Activated B cell treated with CpG ODN at 0.5 μM for 24 hours (primary cell): ENCODE measurements at regions not wholly inside any gene's neighbourhood (a gene's known extent, or its start where the extent isn't known, plus 50 kb on each side); places are given as distances from the start of the nearest gene placed in this dataset.

Experiments used
- ATAC-seq: fragments of 200-7000 bp; cut with Tn5 transposase; one replicate; pipeline ENCODE4 v1.10.0; 2021; ENCODE audit warnings: low read depth, mild to moderate bottlenecking, moderate library complexity
- CTCF ChIA-PET: fragments of 350-600 bp; sonication (Branson Sonifier 250); formaldehyde crosslinking; loops from one replicate; lab custom pipeline; 2021; ENCODE audit warnings: antibody characterized with exemption; lab: Charles Lee
- POLR2A ChIA-PET: fragments of 350-600 bp; sonication (Branson Sonifier 250); formaldehyde crosslinking; loops from one replicate; lab custom pipeline; 2021; ENCODE audit warnings: antibody characterized with exemption; lab: Charles Lee
- DNase-seq: peaks from one replicate; pipeline ENCODE4 v3.0.0; 2022
- H3K27ac Mint-ChIP-seq: one replicate; pipeline ENCODE4 v1.8.0; 2020; ENCODE audit warnings: mixed read lengths
- H3K27me3 Mint-ChIP-seq: one replicate; pipeline ENCODE4 v1.8.0; 2021; ENCODE audit warnings: mixed read lengths
- H3K36me3 Mint-ChIP-seq: one replicate; pipeline ENCODE4 v1.8.0; 2021; ENCODE audit warnings: low read depth, mixed read lengths
- H3K4me1 Mint-ChIP-seq: one replicate; pipeline ENCODE4 v1.8.0; 2021; ENCODE audit warnings: mixed read lengths
- H3K4me3 Mint-ChIP-seq: one replicate; pipeline ENCODE4 v1.8.0; 2020; ENCODE audit warnings: mild to moderate bottlenecking, mixed read lengths
- H3K9me3 Mint-ChIP-seq: one replicate; pipeline ENCODE4 v1.8.0; 2020; ENCODE audit warnings: mixed read lengths
- intact Hi-C: fragments of 100-400 bp; cut with micrococcal nuclease; formaldehyde crosslinking; loops from one replicate; pipeline ENCODE4 v1.15.1; 2024
- TF ChIP-seq, protein P1 (sequence below): fragments of 200-600 bp; IDR thresholded peaks from one replicate; pipeline ENCODE4 v1.8.0; 2022; ENCODE audit warnings: antibody characterized with exemption, mild to moderate bottlenecking

DNA sequence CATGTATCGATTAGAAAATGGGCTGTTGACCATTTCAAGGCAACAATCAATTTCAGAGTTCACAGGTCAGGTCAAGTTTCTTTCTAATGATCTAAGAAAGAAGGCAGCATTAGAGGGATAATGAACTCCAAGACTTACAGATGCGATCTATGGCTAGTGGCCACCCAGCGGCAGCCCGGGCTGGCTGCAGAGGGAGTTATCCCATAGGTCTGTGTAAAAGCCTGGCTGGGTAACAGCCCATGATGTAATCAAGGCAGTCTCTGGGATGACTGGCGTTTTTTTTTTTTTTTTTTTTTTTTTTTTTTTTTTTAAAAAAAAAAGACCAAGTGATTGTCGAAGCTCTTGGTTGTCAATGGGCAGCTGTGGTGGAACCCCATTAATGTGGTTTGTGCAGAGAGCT, 171.1 kb upstream of the SKOR2 start:
- TF ChIP-seq, protein P1, sequence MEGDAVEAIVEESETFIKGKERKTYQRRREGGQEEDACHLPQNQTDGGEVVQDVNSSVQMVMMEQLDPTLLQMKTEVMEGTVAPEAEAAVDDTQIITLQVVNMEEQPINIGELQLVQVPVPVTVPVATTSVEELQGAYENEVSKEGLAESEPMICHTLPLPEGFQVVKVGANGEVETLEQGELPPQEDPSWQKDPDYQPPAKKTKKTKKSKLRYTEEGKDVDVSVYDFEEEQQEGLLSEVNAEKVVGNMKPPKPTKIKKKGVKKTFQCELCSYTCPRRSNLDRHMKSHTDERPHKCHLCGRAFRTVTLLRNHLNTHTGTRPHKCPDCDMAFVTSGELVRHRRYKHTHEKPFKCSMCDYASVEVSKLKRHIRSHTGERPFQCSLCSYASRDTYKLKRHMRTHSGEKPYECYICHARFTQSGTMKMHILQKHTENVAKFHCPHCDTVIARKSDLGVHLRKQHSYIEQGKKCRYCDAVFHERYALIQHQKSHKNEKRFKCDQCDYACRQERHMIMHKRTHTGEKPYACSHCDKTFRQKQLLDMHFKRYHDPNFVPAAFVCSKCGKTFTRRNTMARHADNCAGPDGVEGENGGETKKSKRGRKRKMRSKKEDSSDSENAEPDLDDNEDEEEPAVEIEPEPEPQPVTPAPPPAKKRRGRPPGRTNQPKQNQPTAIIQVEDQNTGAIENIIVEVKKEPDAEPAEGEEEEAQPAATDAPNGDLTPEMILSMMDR: no peak
- POLR2A ChIA-PET: no interaction called here
- no peak for ATAC-seq
- no peak for DNase-seq
- no peak overlapping the region for H3K27ac Mint-ChIP-seq
- H3K27me3 Mint-ChIP-seq: peaks cover 5% of the 10 kb centered on the region
- H3K4me1 Mint-ChIP-seq: peaks cover 11% of the 10 kb centered on the region
- no peaks in the 10 kb centered on the region for H3K36me3 Mint-ChIP-seq
- no peak overlapping the region for H3K4me3 Mint-ChIP-seq
- CTCF ChIA-PET: no interaction called here
- no peaks in the 10 kb centered on the region for H3K9me3 Mint-ChIP-seq
- intact Hi-C loops: no loop called here

DNA sequence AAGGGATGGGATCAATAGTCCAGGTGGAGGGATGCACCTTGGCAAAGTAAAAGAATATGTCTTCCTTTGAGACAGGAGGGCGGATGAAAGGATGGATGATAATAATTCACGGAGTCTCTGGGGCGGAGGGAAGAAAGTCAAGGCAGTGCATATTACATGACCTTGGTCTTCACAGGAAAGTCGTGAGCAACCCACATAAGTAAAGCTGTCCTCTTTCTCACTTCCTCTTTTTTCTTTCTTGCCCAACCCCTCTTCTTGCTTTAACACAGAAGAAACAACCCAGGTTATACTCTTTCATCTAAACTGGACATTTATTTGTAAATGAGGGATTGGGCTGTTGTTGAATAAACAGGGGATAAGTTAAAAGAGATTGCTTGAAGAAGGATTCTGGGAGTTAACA, 168.7 kb upstream of the SKOR2 start:
- CTCF ChIA-PET: no interaction called here
- TF ChIP-seq, protein P1: no peak
- POLR2A ChIA-PET: no interaction called here
- Mint-ChIP-seq H3K27me3 (peaks cover 20% of the 10 kb centered on the region), H3K9me3 (no peaks in the 10 kb centered on the region), H3K27ac (no peak overlapping the region), H3K4me3 (no peak overlapping the region), H3K36me3 (no peaks in the 10 kb centered on the region), H3K4me1 (peaks cover 11% of the 10 kb centered on the region)
- ATAC-seq (peak; percentile 54), DNase-seq (no peak)
- intact Hi-C loops: no loop called here

DNA sequence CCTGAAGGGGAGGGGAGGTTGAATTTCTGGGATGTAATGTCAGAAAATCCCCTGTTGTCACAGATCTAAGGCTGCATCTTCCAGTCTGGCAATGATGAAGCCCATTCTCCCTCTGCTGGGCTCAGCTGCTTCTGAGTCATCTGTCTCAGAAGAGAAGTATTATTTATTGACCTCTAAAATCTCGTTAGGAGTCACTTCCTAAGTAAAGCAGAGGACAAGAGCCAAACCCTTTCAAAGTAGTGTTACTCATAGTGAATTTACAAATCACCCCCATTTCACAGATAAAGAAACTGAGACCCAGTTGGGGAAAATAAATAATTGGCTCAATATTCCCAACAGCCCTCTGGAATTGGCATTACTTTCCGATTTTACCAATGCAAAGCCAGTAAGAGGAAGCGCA, 167.3 kb upstream of the SKOR2 start:
- H3K9me3 Mint-ChIP-seq: no peaks in the 10 kb centered on the region
- peaks cover 11% of the 10 kb centered on the region for H3K4me1 Mint-ChIP-seq
- H3K36me3 Mint-ChIP-seq: no peaks in the 10 kb centered on the region
- ChIA-PET CTCF (no interaction called here), POLR2A (no interaction called here)
- ATAC-seq (no peak), DNase-seq (no peak)
- intact Hi-C loops: no loop called here
- TF ChIP-seq, protein P1: no peak
- H3K27me3 Mint-ChIP-seq: peaks cover 26% of the 10 kb centered on the region
- H3K27ac Mint-ChIP-seq: no peak overlapping the region
- H3K4me3 Mint-ChIP-seq: no peak overlapping the region

DNA sequence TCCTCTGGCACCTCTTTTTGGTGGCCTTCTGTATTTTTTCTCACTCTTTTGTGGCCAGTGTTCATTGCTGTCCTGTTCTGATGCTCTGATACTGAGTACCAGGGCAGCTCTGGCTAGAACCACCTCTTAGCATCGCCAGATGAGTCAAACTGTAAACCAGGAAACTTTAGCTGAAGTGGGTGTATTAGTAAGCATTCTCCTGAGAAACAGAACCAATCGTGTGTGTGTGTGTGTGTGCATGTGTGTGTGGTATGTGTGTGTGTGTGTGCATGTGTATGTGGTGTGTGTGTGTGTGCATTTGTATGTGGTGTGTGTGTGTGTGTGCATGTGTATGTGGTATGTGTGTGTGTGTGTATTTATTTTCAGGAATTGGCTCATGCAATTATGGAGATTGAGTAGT, 166.3 kb upstream of the SKOR2 start:
- TF ChIP-seq, protein P1: no peak
- ATAC-seq: no peak

DNA sequence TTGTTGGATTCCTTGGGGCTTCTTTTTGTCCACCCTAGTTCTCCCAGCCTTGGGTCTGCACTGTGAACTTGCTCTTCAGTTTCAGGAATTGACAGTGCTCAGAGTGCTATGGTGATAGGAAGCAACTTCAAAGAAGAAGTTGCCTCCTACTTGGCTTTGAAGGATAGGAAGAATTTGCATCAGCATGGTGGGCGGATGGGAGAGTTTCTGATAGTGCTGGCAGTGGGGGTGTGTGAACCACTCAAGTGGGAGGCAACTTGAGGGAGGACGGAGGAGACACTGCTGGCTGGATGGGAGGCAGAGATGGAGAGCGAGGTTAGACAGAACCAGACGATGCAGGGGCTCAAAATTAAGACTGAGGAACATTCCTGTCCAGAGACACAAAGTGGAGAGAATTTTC, 164.4 kb upstream of the SKOR2 start:
- Mint-ChIP-seq H3K4me1 (peaks cover 11% of the 10 kb centered on the region), H3K27ac (no peak overlapping the region), H3K4me3 (no peak overlapping the region), H3K36me3 (no peaks in the 10 kb centered on the region), H3K27me3 (peaks cover 30% of the 10 kb centered on the region), H3K9me3 (no peaks in the 10 kb centered on the region)
- TF ChIP-seq, protein P1: no peak
- DNase-seq: no peak
- intact Hi-C loops: no loop called here
- no peak for ATAC-seq
- ChIA-PET CTCF (no interaction called here), POLR2A (no interaction called here)

More for the DNA sequence above, 166.3 kb upstream of the SKOR2 start:
- no peak overlapping the region for H3K27ac Mint-ChIP-seq
- no peaks in the 10 kb centered on the region for H3K9me3 Mint-ChIP-seq
- H3K36me3 Mint-ChIP-seq: no peaks in the 10 kb centered on the region
- H3K27me3 Mint-ChIP-seq: peaks cover 27% of the 10 kb centered on the region
- POLR2A ChIA-PET: no interaction called here
- DNase-seq: no peak
- H3K4me1 Mint-ChIP-seq: peaks cover 11% of the 10 kb centered on the region
- no peak overlapping the region for H3K4me3 Mint-ChIP-seq
- intact Hi-C loops: no loop called here
- CTCF ChIA-PET: no interaction called here
